GM23338 (cell line): ENCODE measurements at regions not wholly inside any gene's neighbourhood (a gene's known extent, or its start where the extent isn't known, plus 50 kb on each side); places are given as distances from the start of the nearest gene placed in this dataset.

Experiments
- EZH2phosphoT487 ChIP-seq: fragments of 200-600 bp; sonication (generic); IDR thresholded peaks from one replicate; pipeline ENCODE4 v1.8.1; 2018; ENCODE audit warnings: antibody characterized with exemption; ENCODE audit not compliant: unreplicated experiment
- STAT1 ChIP-seq: IDR thresholded peaks from one replicate; pipeline ENCODE4 v1.6.1; 2016; ENCODE audit warnings: antibody characterized with exemption; ENCODE audit not compliant: unreplicated experiment
- TF ChIP-seq, protein P1 (sequence below), 2 experiments: fragments of 200-600 bp in 1 of 2; sonication (generic) in 1 of 2; conservative IDR thresholded peaks; 2 replicates each; pipeline versions ENCODE4 v1.5.1 to v1.6.1; 2016 to 2017; ENCODE audit warnings: antibody characterized with exemption in 2 of 2, low read depth in 2 of 2, mild to moderate bottlenecking in 2 of 2, moderate library complexity in 1 of 2

DNA sequence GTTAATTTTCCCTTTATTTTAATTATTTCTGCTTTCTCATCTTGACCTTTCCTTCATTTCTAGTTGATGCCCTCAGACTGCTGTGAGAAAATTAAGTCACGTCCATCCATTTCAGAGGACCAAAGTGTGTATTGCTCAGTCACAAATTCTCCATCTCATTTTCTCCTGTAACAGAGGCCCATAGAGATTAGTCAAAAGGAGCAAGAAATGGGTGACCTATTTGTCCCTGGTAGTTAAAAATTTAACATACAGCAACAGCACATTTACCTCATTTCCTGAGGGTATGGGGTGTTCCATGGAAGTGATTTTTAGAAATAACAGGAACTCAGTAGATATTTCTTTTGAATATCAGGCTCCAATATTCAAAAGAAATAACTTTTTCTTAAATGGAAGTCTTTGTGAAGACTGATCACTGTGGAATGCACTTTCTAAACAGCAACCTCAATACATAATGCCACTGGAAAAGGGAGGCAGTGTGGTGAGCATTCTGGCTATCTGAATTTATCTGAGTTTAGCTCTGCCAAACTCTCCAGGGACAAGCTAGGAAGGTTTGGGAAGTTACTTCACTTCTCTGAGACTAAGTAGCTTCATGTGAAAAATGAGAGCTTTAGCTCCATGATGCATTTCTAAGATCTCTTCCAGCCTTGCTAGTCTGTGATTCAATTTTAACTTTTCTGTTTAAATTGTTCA is 808.2 kb downstream of the SQOR start:
- no peak for TF ChIP-seq EZH2phosphoT487
- TF ChIP-seq, protein P1, sequence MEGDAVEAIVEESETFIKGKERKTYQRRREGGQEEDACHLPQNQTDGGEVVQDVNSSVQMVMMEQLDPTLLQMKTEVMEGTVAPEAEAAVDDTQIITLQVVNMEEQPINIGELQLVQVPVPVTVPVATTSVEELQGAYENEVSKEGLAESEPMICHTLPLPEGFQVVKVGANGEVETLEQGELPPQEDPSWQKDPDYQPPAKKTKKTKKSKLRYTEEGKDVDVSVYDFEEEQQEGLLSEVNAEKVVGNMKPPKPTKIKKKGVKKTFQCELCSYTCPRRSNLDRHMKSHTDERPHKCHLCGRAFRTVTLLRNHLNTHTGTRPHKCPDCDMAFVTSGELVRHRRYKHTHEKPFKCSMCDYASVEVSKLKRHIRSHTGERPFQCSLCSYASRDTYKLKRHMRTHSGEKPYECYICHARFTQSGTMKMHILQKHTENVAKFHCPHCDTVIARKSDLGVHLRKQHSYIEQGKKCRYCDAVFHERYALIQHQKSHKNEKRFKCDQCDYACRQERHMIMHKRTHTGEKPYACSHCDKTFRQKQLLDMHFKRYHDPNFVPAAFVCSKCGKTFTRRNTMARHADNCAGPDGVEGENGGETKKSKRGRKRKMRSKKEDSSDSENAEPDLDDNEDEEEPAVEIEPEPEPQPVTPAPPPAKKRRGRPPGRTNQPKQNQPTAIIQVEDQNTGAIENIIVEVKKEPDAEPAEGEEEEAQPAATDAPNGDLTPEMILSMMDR (conservative IDR thresholded peaks at IDR 0.05; ENCODE audit: low read depth in 2 of 2) = no peak
- no peak for TF ChIP-seq STAT1
